ENCODE measurements at regions not wholly inside any gene's neighbourhood (a gene's known extent, or its start where the extent isn't known, plus 50 kb on each side); places are given as distances from the start of the nearest gene placed in this dataset.

- H3K9ac ChIP-seq (replicated peaks; ENCODE audit: extremely low read depth, insufficient read depth, low read length): no peak overlapping the region
These were observed 453.3 kb upstream of the KLF4 start for GRCh38 chr9:107942856-107943255.

More at GRCh38 chr9:107942856-107943255, 453.3 kb upstream of the KLF4 start:
- no TSS peak for BruUV-seq (replicated peaks)
- no peak overlapping the region for H3K4me3 ChIP-seq (replicated peaks in 1 of 3; ENCODE audit: insufficient read depth in 1 of 3, low read depth in 1 of 3, low read length in 3 of 3)
- H3K27ac ChIP-seq (ENCODE audit: insufficient read depth, low read depth, low read length): no peak overlapping the region
- H3K36me3 ChIP-seq (ENCODE audit: control insufficient read depth in 2 of 2, extremely low read depth in 1 of 2, insufficient read depth in 2 of 2, low read length in 2 of 2): no peaks in the 10 kb centered on the region
- no peaks in the 10 kb centered on the region for H3K9me3 ChIP-seq (replicated peaks; ENCODE audit: control insufficient read depth, insufficient read depth, low read length)
- H3K4me1 ChIP-seq (ENCODE audit: control insufficient read depth, extremely low read depth, insufficient read depth, low read length): no peaks in the 10 kb centered on the region
- dilution Hi-C loops (cut with MboI; ENCODE audit: extremely low pct_ligation_motif_present, low sequenced_read_pairs): no loop called here
- H3K79me2 ChIP-seq (ENCODE audit: control insufficient read depth, insufficient read depth, low read length): no peaks in the 10 kb centered on the region
- no peaks in the 10 kb centered on the region for H3K9me1 ChIP-seq (replicated peaks; ENCODE audit: control insufficient read depth, extremely low read depth, insufficient read depth, low read length)
- H4K20me1 ChIP-seq (replicated peaks; ENCODE audit: control insufficient read depth, extremely low read depth, insufficient read depth, low read length): no peaks in the 10 kb centered on the region
- no peak for TF ChIP-seq JUN (IDR thresholded peaks at IDR 0.05; ENCODE audit: borderline replicate concordance, insufficient read depth, insufficient read length, low read depth)
- TF ChIP-seq FOS (IDR thresholded peaks at IDR 0.05; ENCODE audit: borderline replicate concordance, insufficient read depth, low read length): no peak
- no peak for TF ChIP-seq MAX (IDR thresholded peaks at IDR 0.05; ENCODE audit: insufficient read depth, insufficient read length)
- TF ChIP-seq GATA2 (IDR thresholded peaks at IDR 0.05; ENCODE audit: insufficient read depth, insufficient read length, low read depth, low read length): no peak
- no peak for TF ChIP-seq POLR2AphosphoS5 (IDR thresholded peaks at IDR 0.05; ENCODE audit: insufficient read depth, low read depth, low read length)
- TF ChIP-seq MYC (IDR thresholded peaks at IDR 0.05; ENCODE audit: low read depth, low read length): no peak
- TF ChIP-seq CTCF (IDR thresholded peaks at IDR 0.05; ENCODE audit: extremely low read depth in 1 of 2, insufficient read depth in 1 of 2, low read depth in 1 of 2, low read length in 2 of 2): no peak
- TF ChIP-seq EZH2 (IDR thresholded peaks at IDR 0.05; ENCODE audit: borderline replicate concordance, low read depth, low read length, severe bottlenecking): no peak
- TF ChIP-seq POLR2A (IDR thresholded peaks at IDR 0.05; ENCODE audit: low read depth, low read length): no peak
- FAIRE-seq (no peak), DNase-seq (ENCODE audit: low read depth, low spot score) (no peak)
- ChIA-PET POLR2A (no interaction called here), CTCF (no interaction called here)
- H3K4me2 ChIP-seq (ENCODE audit: insufficient read depth, low read length): no peak overlapping the region
- H3K27me3 ChIP-seq (ENCODE audit: control insufficient read depth in 2 of 2, insufficient read depth in 2 of 2, low read length in 2 of 2): no peaks in the 10 kb centered on the region
- intact Hi-C loops (cut with micrococcal nuclease): no loop called here
- H2AFZ ChIP-seq (ENCODE audit: low read depth, low read length): no peak overlapping the region

All from endothelial cell of umbilical vein (primary cell).